ENCODE measurements at regions not wholly inside any gene's neighbourhood (a gene's known extent, or its start where the extent isn't known, plus 50 kb on each side); places are given as distances from the start of the nearest gene placed in this dataset.

GRCh38 chr1:173332026-173332425, 124.9 kb upstream of the TNFSF4 start:
- H3K27me3 ChIP-seq (ENCODE audit: control insufficient read depth, insufficient read depth, low read length), result no peaks in the 10 kb centered on the region
- H3K36me3 ChIP-seq (ENCODE audit: control insufficient read depth, insufficient read depth, low read length), result no peaks in the 10 kb centered on the region
- no peak overlapping the region for H3K4me3 ChIP-seq (ENCODE audit: low read depth, low read length)
- DNase-seq (ENCODE audit: low read depth), result no peak
- no peak for TF ChIP-seq CTCF (IDR thresholded peaks at IDR 0.05; ENCODE audit: insufficient read depth, low read length, poor library complexity, severe bottlenecking)

- DNase-seq (ENCODE audit: low read depth), result no peak
- TF ChIP-seq CTCF (IDR thresholded peaks at IDR 0.05; ENCODE audit: insufficient read depth, low read length, poor library complexity, severe bottlenecking), result no peak
- no peak overlapping the region for H3K4me3 ChIP-seq (ENCODE audit: low read depth, low read length)
- no peaks in the 10 kb centered on the region for H3K27me3 ChIP-seq (ENCODE audit: control insufficient read depth, insufficient read depth, low read length)
- H3K36me3 ChIP-seq (ENCODE audit: control insufficient read depth, insufficient read depth, low read length), result no peaks in the 10 kb centered on the region
Observed at GRCh38 chr1:173333581-173333980, 126.5 kb upstream of the TNFSF4 start.

GRCh38 chr1:173337126-173337525, 130.0 kb upstream of the TNFSF4 start:
- no peak for DNase-seq (ENCODE audit: low read depth)
- H3K27me3 ChIP-seq (ENCODE audit: control insufficient read depth, insufficient read depth, low read length), result no peaks in the 10 kb centered on the region
- no peak overlapping the region for H3K4me3 ChIP-seq (ENCODE audit: low read depth, low read length)
- H3K36me3 ChIP-seq (ENCODE audit: control insufficient read depth, insufficient read depth, low read length), result no peaks in the 10 kb centered on the region
- no peak for TF ChIP-seq CTCF (IDR thresholded peaks at IDR 0.05; ENCODE audit: insufficient read depth, low read length, poor library complexity, severe bottlenecking)

GRCh38 chr1:173341307-173341706, 134.2 kb upstream of the TNFSF4 start:
- Histone ChIP-seq H3K4me3 (ENCODE audit: low read depth, low read length) (no peak overlapping the region), H3K27me3 (ENCODE audit: control insufficient read depth, insufficient read depth, low read length) (no peaks in the 10 kb centered on the region), H3K36me3 (ENCODE audit: control insufficient read depth, insufficient read depth, low read length) (no peaks in the 10 kb centered on the region)
- no peak for TF ChIP-seq CTCF (IDR thresholded peaks at IDR 0.05; ENCODE audit: insufficient read depth, low read length, poor library complexity, severe bottlenecking)
- no peak for DNase-seq (ENCODE audit: low read depth)

GRCh38 chr1:173341971-173342370, 134.8 kb upstream of the TNFSF4 start:
- Histone ChIP-seq H3K36me3 (ENCODE audit: control insufficient read depth, insufficient read depth, low read length) (no peaks in the 10 kb centered on the region), H3K27me3 (ENCODE audit: control insufficient read depth, insufficient read depth, low read length) (no peaks in the 10 kb centered on the region), H3K4me3 (ENCODE audit: low read depth, low read length) (no peak overlapping the region)
- TF ChIP-seq CTCF (IDR thresholded peaks at IDR 0.05; ENCODE audit: insufficient read depth, low read length, poor library complexity, severe bottlenecking), result no peak
- DNase-seq (ENCODE audit: low read depth), result no peak

- TF ChIP-seq CTCF (IDR thresholded peaks at IDR 0.05; ENCODE audit: insufficient read depth, low read length, poor library complexity, severe bottlenecking), result no peak
- no peaks in the 10 kb centered on the region for H3K36me3 ChIP-seq (ENCODE audit: control insufficient read depth, insufficient read depth, low read length)
- no peak for DNase-seq (ENCODE audit: low read depth)
- no peaks in the 10 kb centered on the region for H3K27me3 ChIP-seq (ENCODE audit: control insufficient read depth, insufficient read depth, low read length)
- H3K4me3 ChIP-seq (ENCODE audit: low read depth, low read length), result no peak overlapping the region
Observed at GRCh38 chr1:173342736-173343135, 134.4 kb upstream of the PRDX6 start.

Measured in kidney epithelial cell (primary cell).